H1 (cell line): ENCODE measurements at regions not wholly inside any gene's neighbourhood (a gene's known extent, or its start where the extent isn't known, plus 50 kb on each side); places are given as distances from the start of the nearest gene placed in this dataset.

Experiments used
- TF ChIP-seq, protein P1 (sequence below): fragments of 300-600 bp; sonication (generic); IDR thresholded peaks from 2 replicates; pipeline ENCODE4 v1.7.1; 2012; ENCODE audit warnings: low read length, moderate library complexity, mild to moderate bottlenecking, inconsistent platforms; ENCODE audit not compliant: insufficient replicate concordance

DNA sequence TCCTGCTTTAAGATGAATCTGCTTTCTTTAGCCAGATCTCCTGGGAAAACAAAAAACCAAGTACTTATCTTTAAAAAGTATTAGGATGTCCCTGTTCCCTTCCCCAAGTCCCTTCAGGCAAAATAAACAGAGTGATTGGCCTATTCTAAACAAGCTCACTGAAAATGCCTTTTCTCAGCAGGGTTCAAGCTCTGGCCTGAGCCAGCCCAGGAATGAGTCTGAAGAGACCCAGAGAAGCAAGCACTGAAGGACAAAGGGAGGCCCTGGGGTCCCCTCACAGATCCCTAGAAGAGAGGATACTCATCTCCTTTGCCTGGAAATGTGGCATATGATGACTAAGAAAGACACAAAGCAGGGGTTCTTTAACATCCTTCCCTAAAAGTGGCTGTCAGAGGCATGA, 66.8 kb upstream of the MAP1B start (continued):
- TF ChIP-seq, protein P1, sequence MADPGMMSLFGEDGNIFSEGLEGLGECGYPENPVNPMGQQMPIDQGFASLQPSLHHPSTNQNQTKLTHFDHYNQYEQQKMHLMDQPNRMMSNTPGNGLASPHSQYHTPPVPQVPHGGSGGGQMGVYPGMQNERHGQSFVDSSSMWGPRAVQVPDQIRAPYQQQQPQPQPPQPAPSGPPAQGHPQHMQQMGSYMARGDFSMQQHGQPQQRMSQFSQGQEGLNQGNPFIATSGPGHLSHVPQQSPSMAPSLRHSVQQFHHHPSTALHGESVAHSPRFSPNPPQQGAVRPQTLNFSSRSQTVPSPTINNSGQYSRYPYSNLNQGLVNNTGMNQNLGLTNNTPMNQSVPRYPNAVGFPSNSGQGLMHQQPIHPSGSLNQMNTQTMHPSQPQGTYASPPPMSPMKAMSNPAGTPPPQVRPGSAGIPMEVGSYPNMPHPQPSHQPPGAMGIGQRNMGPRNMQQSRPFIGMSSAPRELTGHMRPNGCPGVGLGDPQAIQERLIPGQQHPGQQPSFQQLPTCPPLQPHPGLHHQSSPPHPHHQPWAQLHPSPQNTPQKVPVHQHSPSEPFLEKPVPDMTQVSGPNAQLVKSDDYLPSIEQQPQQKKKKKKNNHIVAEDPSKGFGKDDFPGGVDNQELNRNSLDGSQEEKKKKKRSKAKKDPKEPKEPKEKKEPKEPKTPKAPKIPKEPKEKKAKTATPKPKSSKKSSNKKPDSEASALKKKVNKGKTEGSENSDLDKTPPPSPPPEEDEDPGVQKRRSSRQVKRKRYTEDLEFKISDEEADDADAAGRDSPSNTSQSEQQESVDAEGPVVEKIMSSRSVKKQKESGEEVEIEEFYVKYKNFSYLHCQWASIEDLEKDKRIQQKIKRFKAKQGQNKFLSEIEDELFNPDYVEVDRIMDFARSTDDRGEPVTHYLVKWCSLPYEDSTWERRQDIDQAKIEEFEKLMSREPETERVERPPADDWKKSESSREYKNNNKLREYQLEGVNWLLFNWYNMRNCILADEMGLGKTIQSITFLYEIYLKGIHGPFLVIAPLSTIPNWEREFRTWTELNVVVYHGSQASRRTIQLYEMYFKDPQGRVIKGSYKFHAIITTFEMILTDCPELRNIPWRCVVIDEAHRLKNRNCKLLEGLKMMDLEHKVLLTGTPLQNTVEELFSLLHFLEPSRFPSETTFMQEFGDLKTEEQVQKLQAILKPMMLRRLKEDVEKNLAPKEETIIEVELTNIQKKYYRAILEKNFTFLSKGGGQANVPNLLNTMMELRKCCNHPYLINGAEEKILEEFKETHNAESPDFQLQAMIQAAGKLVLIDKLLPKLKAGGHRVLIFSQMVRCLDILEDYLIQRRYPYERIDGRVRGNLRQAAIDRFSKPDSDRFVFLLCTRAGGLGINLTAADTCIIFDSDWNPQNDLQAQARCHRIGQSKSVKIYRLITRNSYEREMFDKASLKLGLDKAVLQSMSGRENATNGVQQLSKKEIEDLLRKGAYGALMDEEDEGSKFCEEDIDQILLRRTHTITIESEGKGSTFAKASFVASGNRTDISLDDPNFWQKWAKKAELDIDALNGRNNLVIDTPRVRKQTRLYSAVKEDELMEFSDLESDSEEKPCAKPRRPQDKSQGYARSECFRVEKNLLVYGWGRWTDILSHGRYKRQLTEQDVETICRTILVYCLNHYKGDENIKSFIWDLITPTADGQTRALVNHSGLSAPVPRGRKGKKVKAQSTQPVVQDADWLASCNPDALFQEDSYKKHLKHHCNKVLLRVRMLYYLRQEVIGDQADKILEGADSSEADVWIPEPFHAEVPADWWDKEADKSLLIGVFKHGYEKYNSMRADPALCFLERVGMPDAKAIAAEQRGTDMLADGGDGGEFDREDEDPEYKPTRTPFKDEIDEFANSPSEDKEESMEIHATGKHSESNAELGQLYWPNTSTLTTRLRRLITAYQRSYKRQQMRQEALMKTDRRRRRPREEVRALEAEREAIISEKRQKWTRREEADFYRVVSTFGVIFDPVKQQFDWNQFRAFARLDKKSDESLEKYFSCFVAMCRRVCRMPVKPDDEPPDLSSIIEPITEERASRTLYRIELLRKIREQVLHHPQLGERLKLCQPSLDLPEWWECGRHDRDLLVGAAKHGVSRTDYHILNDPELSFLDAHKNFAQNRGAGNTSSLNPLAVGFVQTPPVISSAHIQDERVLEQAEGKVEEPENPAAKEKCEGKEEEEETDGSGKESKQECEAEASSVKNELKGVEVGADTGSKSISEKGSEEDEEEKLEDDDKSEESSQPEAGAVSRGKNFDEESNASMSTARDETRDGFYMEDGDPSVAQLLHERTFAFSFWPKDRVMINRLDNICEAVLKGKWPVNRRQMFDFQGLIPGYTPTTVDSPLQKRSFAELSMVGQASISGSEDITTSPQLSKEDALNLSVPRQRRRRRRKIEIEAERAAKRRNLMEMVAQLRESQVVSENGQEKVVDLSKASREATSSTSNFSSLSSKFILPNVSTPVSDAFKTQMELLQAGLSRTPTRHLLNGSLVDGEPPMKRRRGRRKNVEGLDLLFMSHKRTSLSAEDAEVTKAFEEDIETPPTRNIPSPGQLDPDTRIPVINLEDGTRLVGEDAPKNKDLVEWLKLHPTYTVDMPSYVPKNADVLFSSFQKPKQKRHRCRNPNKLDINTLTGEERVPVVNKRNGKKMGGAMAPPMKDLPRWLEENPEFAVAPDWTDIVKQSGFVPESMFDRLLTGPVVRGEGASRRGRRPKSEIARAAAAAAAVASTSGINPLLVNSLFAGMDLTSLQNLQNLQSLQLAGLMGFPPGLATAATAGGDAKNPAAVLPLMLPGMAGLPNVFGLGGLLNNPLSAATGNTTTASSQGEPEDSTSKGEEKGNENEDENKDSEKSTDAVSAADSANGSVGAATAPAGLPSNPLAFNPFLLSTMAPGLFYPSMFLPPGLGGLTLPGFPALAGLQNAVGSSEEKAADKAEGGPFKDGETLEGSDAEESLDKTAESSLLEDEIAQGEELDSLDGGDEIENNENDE: no peak
